H4 (cell line): ENCODE measurements at regions not wholly inside any gene's neighbourhood (a gene's known extent, or its start where the extent isn't known, plus 50 kb on each side); places are given as distances from the start of the nearest gene placed in this dataset.

Experiments
- DNase-seq: peaks from one replicate; pipeline ENCODE4 v3.0.0-alpha.2; 2015; ENCODE audit warnings: low spot score

DNA sequence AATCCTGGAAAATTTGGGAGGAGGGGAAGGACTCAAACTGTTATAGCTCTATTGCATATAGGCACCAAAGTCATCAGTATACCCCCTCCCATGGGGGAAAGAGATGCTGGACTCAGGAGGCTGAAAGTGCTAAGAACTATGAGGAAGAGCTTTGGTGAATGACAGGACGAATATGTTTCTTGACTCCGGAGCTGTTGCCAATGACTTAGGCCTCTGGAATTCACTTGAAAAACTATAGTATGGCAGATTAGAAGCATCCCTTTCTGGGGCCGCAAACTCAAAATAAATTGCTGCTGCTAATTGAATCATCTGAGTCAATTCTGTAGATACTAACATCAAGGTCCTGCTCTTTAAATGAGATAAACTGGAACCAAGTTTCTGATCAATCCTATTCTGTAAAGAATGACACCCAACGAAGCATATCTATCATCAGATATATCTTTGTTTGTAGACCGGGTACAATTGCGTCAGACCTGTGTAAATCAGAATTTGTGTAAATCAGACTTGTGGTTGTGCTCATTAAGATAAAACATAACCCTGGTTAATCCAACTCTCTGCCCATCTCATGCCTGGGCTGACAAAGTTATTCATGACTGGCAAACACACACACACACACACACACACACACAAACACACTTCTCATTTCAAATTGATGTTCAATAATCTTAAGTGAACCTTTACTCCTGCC, 1793.8 kb upstream of the PCDH20 start:
- no peak for DNase-seq

DNA sequence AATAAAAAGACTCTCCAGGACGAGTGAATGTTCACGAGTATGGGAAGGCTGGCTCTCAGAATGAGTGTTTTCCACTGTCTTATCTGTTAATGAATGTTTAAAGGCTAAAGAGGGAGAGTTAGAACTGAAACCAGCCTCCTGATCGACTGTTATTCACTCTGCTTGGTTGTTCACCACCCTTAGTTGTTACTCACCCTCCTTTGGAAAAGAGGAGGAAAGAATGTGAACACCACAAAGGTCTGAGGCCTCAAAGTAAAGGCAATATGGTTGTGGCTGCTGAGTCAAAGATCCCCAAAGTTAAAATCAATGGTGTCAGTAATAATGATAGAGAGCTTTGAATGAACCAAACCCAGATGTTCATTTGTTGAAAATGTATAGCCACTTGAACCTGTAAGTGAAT, 1793.2 kb upstream of the PCDH20 start:
- DNase-seq = no peak

DNA sequence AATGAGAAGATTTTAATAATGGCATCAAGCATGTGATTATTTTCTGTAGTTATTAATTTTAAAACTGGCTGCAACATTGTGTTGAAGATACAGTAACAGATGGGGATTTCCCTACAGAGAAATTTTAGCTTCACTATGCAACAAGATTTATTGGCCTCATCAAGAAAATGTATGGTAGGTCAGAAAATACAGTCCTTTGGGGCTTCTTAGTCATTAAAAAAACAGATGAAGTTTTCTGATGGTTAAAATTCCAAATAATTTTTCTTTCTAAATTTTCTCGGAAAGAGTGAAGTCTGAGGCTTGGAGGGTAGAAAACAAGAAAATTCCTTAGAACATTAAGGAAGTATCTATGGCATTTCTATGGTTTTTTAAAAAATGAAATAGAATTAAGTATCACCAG, 1790.8 kb upstream of the PCDH20 start:
- DNase-seq = no peak

DNA sequence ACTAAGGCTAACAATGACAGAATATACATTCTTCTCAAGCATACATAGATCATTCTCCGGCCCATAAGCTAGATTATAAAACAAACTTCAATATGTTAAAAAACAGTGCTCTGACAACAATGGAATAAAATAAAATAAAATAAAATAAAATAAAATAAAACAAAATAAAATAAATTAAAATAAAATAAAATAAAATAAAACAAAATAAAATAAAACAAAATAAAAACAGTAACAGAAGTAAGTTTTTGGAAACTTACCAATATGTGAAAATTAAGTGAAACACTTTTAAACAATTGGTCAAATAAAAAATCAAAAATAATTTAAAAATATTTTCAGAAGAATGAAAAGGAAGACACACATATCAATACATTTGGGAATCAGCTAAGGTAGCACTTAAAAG, 1785.8 kb upstream of the PCDH20 start:
- DNase-seq = no peak

DNA sequence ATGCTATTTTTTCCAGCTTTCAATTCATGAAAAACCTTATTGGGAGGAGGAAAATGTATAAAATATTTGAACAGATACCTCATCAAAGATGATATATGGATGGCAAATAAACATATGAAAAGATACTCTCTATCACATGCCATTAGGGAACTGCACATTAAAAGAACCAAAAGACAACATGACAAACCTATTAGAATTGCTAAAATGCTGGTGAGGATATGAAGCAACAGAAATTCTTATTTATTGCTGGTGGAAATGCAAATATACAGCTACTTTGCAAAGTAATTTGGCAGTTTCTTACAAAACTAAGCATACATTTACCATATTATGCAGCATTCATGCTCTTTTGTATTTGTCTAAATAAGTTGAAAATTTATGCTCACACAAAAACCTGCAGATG, 1783.9 kb upstream of the PCDH20 start:
- DNase-seq = no peak

DNA sequence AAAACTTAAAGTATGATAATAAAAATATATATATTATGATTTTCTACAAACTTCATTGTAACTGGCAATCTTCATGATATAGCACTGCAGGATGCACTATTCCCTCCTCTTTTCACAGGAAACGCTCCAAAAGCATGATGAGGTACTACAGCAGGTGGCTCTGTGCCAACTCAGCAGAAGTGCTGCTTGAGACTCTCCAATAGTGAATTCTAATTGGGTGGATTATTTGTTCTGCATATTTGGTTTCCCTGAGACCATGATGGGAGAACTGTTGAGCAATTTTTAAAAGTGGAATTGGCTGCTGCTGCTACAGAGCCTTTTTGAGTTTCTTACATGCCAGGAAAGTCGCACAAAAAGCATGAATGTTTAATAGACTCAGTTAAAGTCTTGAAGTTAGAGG, 1782.4 kb upstream of the PCDH20 start:
- no peak for DNase-seq

DNA sequence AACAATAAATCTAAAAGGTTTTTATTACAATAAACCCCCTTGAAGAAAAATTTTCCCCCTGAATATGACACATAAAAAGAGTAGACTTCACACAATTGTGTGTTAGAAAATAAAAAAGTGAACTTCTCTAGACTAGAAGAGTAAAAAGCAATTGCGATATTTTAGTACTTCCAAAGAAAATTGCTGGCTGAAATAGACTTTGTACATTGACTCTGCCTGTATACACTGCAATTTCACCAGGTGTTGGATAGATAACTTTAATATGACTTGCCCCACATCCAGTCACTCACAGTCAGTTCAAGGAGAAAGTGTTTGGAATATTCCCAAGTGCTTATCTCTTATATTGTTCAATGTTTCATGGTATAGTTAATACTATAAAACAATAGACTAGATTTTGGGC, 1780.1 kb upstream of the PCDH20 start:
- no peak for DNase-seq

DNA sequence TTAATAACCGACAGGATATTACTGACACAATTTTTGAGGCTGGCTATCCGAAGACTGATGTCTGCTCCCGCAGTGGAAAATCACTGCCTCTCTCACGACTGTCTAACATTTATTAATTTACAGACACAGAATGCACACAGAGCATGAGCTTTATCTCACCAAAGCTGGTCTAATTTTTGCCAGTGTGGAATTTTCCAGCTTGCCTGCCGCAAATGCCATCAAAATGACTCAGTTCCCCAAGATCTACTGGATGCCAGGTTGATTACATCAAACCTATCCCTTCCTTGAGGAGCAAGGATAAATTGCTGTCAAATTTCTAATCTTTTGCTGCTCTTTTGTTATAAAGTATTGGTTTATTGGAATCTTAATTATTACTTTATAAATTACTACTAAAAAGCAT, 1775.1 kb upstream of the PCDH20 start:
- no peak for DNase-seq

DNA sequence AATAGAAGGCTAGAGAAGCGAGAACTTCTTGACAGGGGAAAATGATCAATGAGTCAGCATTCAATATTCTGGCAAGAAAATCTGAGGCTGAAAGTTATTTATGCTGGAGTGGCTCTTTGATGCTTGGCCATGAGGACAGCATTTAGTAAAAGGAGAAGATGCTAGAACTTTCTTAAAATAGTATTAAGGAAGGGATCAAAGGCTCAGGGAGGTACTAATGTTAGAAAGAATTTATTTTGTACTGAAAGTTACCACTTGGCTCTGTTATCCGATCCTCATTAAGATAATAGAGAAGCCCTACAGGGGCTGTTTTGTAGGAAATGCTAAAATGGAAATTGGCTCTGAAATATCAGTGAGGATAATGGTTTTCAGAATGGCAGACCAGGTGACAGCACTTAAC, 1774.6 kb upstream of the PCDH20 start:
- no peak for DNase-seq

DNA sequence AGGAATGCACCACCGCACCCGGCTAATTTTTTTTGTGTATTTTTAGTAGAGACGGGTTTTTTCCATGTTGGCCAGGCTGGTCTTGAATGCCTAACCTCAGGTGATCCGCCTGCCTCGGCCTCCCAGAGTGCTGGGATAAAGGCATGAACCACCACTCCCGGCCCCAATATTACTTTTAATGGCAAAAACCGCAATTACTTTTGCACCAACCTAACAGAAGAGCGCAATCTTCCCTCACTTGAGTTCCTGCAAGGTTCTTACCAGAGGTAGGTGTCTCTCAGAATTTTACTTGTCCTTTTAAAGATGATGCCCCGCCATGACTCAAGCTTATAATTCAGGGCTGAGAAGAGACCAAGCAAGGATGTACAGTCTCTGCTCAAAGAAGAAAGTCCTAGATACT, 1774.1 kb upstream of the PCDH20 start:
- DNase-seq = no peak

DNA sequence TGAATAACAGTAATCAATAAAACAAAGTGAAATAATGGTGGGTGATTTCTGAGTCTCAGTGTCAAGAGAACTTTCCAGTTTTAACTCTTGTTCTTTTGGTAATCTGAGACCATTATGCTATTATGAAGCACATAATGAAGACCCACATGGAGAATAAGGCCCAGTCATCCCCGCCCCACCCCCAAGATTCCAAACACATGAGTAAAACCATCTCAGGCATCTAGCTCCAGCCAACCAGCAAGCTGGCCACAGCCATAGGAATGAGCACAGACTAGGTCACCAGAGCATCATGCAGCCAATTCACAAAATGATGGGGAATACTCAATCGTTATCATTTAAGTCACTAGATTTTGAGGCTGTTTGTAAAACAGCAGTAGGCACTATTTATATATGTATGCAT, 1769.0 kb upstream of the PCDH20 start:
- peak; percentile 58 for DNase-seq

DNA sequence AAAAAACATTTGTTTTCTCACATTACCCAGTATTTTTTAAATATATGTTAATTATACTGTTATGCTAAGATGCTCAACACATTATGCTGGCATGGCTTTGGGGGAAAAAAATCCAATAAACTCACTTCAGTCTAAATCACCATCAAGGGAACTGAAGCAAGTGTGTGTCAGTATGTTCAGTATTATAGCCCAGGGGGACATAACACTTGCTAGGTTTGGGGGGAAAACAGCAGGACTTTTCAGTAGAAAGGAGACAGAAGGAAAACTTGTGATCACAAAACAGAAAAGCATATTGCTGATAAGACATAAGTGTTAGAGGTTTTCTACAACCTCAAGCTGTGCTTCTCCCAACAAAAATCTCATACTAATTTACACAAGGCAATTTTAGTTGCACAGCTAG, 1759.9 kb upstream of the PCDH20 start:
- no peak for DNase-seq

DNA sequence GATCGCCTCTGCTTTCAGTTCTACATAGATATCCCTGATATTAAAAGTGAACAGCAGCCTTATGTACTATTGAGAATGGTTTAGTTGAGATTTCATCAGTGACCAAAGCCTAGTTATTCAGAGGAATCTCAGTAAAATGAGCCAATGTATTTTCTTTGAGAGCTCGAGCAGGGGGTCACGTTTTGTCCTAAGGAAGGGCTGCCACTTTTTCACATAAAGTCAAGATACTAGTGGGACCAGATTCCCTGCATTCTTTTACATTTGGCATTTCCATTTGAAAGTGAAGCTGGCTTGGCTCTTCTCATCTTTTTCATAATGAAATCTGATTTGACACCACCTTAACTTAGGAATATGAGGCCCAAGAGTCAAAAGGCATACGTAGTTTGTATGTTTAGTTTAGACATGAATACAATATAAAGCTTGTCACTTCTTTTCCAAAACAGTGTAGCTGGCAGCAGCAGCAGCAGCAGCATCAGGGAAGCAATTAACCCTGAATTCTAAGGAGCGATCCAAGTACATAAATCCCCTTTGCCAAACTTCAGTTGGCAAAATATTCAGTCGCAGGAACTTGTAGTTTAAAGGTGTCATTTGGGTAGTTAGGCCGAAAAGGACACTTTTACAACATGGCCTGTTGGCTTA, 1752.2 kb upstream of the PCDH20 start:
- DNase-seq = no peak

DNA sequence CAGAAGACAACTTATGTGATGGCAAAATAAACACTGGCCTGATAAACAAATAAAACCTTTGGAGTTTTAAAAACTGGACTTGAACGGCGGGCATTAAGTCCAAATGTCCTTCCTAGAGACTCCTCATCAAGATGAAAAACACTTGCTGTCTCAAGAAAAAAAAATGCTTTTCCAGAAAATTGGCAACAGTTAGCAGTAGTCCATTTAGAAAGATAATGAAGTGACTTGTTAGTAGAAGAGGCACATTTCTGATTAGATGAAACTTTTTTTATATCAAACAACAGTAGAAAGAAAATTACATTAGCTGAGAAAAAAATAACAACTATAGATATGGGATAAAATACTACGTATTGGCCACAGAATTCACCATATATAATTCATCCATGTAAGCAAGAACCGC, 1750.7 kb upstream of the PCDH20 start:
- DNase-seq = no peak

DNA sequence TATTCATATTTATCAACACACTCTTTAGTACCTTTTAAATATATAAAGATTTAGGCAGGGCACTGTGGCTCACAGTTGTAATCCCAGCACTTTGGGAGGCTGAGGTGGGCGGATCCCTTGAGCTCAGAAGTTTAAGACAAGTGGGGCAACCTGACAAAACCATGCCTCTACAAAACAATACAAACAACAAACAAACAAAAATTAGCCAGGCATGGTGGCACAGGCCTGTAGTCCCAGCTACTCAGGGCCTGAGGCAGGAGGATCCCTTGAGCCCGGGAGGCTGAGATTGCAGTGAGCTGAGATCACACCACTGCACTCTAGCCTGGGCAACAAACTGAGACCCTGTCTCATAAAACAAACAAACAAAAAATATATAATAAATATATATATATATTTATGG, 1748.3 kb upstream of the PCDH20 start:
- no peak for DNase-seq

DNA sequence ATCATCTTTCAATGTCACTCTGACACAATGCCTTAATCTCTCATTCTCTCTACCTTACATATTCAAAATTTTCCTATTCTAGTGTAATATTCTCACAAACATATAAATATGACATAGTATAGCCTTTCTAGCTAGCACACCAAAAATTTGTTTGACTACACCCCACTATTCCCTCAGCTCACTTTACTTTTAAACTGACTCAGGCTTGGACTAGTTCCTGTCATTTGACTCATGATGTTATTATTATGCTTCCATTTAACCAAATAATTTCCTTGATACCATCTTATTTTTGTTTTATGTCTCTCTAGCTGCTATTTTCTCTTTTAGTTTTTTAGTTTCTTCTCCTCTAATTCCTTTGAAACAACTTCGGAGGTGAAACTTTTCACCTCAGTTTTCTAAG, 1745.6 kb upstream of the PCDH20 start:
- DNase-seq = no peak

DNA sequence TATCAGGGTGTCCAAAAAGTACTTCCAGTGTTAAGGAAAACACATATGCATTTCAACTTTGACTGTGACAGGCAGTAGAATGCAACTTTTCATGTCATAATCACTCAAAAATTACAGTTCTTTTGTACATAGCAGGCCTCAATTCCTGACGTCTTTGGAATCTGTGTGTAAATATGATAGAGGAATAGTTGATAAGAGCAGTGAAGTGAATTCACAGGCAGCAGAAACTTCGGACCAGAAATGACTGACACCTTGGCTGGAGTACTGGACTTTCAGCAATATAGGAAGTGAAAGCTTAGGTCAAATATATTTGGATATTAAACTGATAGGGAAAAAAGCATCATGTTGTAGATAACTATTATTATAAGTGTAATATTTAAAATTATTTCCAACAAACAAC, 1741.2 kb upstream of the PCDH20 start:
- DNase-seq = no peak

DNA sequence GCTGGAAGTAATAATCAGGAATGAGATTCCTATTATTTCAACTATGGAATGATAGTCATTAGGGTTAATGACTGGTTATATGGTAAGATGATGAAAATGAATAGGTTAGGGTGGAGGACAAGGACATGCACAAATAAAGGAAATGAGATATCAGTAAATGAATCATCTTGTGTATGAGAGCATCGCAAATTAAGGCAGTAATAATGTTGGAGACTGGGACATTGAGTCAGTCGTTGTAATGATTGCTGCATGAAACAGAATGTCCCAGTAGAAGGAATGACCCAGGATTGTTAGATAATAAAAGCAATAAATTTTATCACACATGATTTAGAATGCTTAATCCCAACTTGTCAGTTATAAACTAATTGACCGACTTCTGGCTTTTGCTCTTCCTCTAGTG, 1733.7 kb upstream of the PCDH20 start:
- DNase-seq = no peak

DNA sequence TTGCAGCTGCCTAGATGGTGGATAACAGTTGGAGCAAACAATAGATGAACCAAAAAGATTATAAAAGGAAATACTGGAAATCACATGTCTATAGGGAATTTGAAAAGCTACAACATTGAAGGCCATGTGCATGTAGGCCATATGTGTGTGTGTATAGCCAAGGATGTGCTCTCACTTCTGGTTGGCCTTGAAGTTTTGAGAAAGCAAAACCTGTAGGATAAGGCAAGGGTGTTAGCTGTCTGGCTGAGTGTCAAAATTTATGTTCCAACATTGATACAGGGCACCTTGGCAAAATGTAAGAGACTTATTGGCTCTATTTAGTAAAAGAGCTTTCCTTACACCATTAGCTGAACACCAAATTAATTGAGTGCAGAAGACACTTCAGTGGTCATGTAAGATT, 1723.6 kb upstream of the PCDH20 start:
- DNase-seq = no peak

DNA sequence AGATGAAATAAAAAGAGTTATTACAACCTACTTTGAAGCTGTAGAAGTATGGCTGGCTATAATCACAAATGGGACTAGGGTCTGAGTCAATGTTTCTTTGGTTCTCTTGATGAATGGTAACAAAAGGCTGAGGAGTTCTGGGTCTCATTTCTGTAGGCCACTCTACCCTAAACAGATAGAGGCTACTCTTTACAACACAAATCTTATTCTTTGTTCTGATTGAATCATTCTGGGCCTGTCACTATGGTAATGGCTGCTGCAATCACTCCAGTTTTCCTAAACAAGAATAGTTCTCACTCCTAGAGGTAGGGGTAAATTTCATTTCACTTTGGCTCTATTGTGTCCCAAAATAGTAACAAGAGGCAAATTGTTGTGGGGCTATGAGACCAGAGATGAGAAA, 1714.3 kb upstream of the PCDH20 start:
- no peak for DNase-seq

DNA sequence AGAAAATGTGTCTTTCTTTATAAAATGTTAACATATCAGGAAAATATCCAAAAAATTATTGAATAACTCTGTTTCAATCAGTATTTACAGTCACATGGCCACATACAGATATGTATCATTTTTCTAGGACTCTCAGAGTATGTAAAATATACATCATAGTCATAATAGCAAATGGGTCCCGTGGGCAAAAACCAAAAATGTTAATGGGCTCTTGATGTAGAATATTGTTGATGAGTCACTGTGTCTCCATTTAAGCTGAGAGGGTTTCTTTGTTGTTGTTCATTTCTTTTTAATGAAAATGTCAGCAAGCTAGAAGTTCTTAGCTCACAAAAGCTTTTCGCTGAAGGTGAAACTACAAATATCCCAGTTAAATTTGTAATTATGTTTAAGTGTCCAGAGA, 1713.1 kb upstream of the PCDH20 start:
- no peak for DNase-seq

DNA sequence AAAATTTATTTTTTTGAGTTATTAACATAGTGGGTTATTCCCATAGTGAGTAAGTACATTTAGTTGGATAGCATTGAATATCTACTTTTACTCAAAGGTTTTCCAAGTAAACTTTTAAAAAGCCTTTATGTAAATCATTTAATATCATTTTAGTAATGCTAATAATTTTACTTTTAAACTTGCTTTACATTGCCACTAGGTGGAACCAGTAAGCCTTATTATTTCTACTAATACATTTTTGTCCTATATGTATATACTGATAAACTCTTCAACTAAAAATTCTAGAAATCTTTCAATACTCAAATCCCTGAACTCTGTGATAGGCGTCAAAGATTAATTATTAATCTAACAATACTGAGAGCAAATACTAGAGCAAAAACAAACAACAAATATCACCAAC, 1709.2 kb upstream of the PCDH20 start:
- DNase-seq = no peak

DNA sequence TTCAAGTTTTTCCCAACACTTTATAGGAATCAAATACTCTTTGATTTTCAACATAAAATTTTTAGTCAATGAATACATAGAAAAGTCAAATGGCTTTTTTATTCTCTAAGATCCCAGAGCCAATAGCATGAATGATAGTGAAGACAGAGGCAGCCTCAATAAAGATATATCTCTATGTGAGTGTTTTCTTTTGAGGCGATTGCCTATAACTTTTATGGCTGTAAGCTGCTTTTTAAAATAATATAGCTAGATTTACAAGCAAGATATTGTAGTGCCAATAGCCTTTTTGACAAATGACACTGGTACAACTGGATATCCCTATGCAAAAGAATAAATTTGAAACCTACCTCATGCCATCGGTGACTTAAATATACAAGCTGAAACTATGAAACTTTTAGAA, 1705.2 kb upstream of the PCDH20 start:
- DNase-seq = no peak

DNA sequence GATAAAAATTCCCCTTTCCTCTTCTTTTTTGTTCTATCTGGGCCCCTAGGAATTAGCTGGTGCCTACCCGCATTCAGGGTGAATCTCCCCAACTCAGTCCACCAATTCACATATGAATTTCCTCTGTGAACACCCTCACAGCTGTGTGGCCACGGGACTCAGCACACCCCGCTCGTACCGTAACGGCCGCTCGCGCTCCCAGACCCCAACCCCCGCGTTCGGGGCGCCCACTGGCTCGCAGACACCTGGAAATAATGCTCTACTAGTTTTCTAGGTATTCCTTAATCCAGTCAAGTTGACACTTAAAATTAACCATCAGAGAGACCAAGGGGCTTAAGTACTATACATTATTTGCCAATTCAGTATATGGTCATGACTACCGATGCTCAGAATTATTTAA, 1702.1 kb upstream of the PCDH20 start:
- no peak for DNase-seq
